Iris pigment epithelial cell (primary cell): ENCODE measurements at regions not wholly inside any gene's neighbourhood (a gene's known extent, or its start where the extent isn't known, plus 50 kb on each side); places are given as distances from the start of the nearest gene placed in this dataset.
"Not testable (repeated sequence)": the region's sequence is repeated elsewhere in the genome, so short reads cannot be mapped to it uniquely, and the experiment has no call there.

ENCODE experiments used
- DNase-seq: peaks from one replicate; pipeline ENCODE4 v3.0.0-alpha.2; 2011; ENCODE audit warnings: low read depth

GRCh38 chr20:7790189-7790588, 150.1 kb downstream of the HAO1 start:
- DNase-seq, result peak; percentile 57

- peak; percentile 16 for DNase-seq
Observed at GRCh38 chr20:7792150-7792869, 147.9 kb downstream of the HAO1 start.

GRCh38 chr20:7798176-7798575, 142.1 kb downstream of the HAO1 start:
- peak; percentile 13 for DNase-seq

- no peak for DNase-seq
Observed at GRCh38 chr20:7799862-7800261, 140.4 kb downstream of the HAO1 start.

- DNase-seq, result not testable (repeated sequence)
Observed at GRCh38 chr20:7803411-7804151, 136.7 kb downstream of the HAO1 start.

GRCh38 chr20:7806831-7807230, 133.4 kb downstream of the HAO1 start:
- no peak for DNase-seq

GRCh38 chr20:7817286-7817685, 123.0 kb downstream of the HAO1 start:
- no peak for DNase-seq

- no peak for DNase-seq
Observed at GRCh38 chr20:7818477-7818876, 121.8 kb downstream of the HAO1 start.

GRCh38 chr20:7820897-7821296, 119.4 kb downstream of the HAO1 start:
- DNase-seq, result no peak

GRCh38 chr20:7822772-7823171, 117.5 kb downstream of the HAO1 start:
- no peak for DNase-seq

- no peak for DNase-seq
Observed at GRCh38 chr20:7828437-7828836, 111.8 kb downstream of the HAO1 start.

GRCh38 chr20:7829031-7829430, 111.2 kb downstream of the HAO1 start:
- no peak for DNase-seq

- DNase-seq, result no peak
Observed at GRCh38 chr20:7829776-7830175, 110.5 kb downstream of the HAO1 start.
